HUES48 (cell line): ENCODE measurements at regions not wholly inside any gene's neighbourhood (a gene's known extent, or its start where the extent isn't known, plus 50 kb on each side); places are given as distances from the start of the nearest gene placed in this dataset.

Experiments used
- H3K27ac ChIP-seq: one replicate; pipeline ENCODE4 v1.7.0; 2013; ENCODE audit warnings: low read depth, low read length, inconsistent platforms
- H3K27me3 ChIP-seq: 2 replicates; pipeline ENCODE4 v1.6.1; 2013; ENCODE audit warnings: mild to moderate bottlenecking, low read length; ENCODE audit not compliant: control insufficient read depth, insufficient read depth
- H3K36me3 ChIP-seq: 2 replicates; pipeline ENCODE4 v1.6.1; 2013; ENCODE audit warnings: low read length; ENCODE audit not compliant: control insufficient read depth, insufficient read depth
- H3K4me1 ChIP-seq: 2 replicates; pipeline ENCODE4 v1.6.1; 2013; ENCODE audit warnings: mild to moderate bottlenecking, low read length; ENCODE audit not compliant: control insufficient read depth, insufficient read depth
- H3K4me3 ChIP-seq: 2 replicates; pipeline ENCODE4 v1.5.1; 2013; ENCODE audit warnings: mild to moderate bottlenecking, low read depth, low read length
- H3K9ac ChIP-seq: 2 replicates; pipeline ENCODE4 v1.6.1; 2013; ENCODE audit warnings: mild to moderate bottlenecking, low read depth, low read length, moderate library complexity
- H3K9me3 ChIP-seq: 2 replicates; pipeline ENCODE4 v1.6.1; 2013; ENCODE audit warnings: low read length; ENCODE audit not compliant: control insufficient read depth, insufficient read depth

GRCh38 chrX:20330545-20330944, 63.8 kb upstream of the RPS6KA3 start:
- no peak overlapping the region for H3K9ac ChIP-seq
- H3K4me3 ChIP-seq: no peak overlapping the region
- H3K36me3 ChIP-seq: no peaks in the 10 kb centered on the region
- H3K27me3 ChIP-seq: peaks cover 74% of the 10 kb centered on the region
- H3K27ac ChIP-seq: no peak overlapping the region
- H3K9me3 ChIP-seq: no peaks in the 10 kb centered on the region
- peaks cover 19% of the 10 kb centered on the region for H3K4me1 ChIP-seq

- Histone ChIP-seq H3K4me3 (no peak overlapping the region), H3K9me3 (no peaks in the 10 kb centered on the region), H3K36me3 (no peaks in the 10 kb centered on the region), H3K27ac (no peak overlapping the region), H3K27me3 (peaks cover 70% of the 10 kb centered on the region), H3K9ac (no peak overlapping the region), H3K4me1 (peaks cover 19% of the 10 kb centered on the region)
Observed at GRCh38 chrX:20329435-20329834, 62.7 kb upstream of the RPS6KA3 start.

DNA sequence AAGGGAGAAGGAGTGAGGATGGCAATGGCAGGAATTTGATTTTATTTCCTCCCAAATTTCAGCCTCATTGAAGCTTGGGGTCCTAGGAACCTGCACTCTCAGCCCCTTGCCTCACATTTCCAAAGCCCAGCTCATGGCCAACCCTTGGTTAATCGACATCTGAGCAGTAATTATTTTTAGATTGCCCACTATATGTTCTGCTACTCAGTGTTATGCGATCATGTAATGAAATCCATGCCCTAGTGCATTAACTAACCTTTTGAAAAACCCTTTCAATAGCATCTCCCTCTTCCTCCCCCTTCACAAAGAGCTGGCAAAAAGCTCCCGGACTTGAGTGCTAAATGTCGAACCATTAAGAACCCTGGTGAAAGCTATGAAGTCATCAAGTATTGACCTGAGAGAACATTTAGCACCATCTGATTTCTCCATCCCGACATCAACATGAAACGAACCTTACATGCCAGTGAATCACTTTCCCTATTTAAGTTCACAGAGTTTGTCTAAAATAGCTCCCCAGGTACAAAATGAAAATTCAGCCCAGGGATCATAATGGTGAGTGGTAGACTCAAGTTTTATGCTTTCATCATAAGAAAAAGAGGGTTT, 59.2 kb upstream of the RPS6KA3 start:
- no peak overlapping the region for H3K4me3 ChIP-seq
- H3K36me3 ChIP-seq: no peaks in the 10 kb centered on the region
- H3K9ac ChIP-seq: no peak overlapping the region
- H3K27me3 ChIP-seq: peaks cover 35% of the 10 kb centered on the region
- 0 out of 2 replicates have a peak, but pooled peaks cover 3% of the 10 kb centered on the region for H3K4me1 ChIP-seq
- H3K27ac ChIP-seq: no peak overlapping the region
- H3K9me3 ChIP-seq: no peaks in the 10 kb centered on the region

DNA sequence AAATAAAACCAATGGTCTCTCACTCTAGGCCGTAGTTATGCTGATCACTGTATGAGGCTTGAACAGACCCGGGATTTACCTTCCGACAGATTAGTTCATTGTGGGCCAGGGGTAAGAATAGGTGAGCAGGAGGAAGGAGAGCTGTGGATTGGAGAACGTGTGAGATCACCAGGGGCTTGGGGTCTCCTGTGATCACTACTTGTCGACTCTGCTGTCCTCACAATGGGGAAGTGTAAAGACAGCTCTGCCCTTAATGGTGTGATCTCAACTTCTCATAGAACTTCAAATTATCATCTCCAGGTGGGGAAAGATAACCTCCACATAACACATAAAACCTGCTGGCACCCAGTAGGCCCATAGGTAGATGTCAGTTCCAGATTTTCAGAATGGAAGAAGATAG, 56.2 kb upstream of the RPS6KA3 start:
- H3K9ac ChIP-seq: no peak overlapping the region
- no peaks in the 10 kb centered on the region for H3K36me3 ChIP-seq
- H3K27ac ChIP-seq: no peak overlapping the region
- peaks cover 13% of the 10 kb centered on the region; the same call in 1 of the 2 replicates for H3K27me3 ChIP-seq
- no peak overlapping the region for H3K4me3 ChIP-seq
- H3K9me3 ChIP-seq: no peaks in the 10 kb centered on the region
- no peaks in the 10 kb centered on the region for H3K4me1 ChIP-seq

GRCh38 chrX:20320461-20321159, 53.9 kb upstream of the RPS6KA3 start:
- no peaks in the 10 kb centered on the region for H3K9me3 ChIP-seq
- H3K9ac ChIP-seq: no peak overlapping the region
- H3K27ac ChIP-seq: no peak overlapping the region
- H3K4me1 ChIP-seq: no peaks in the 10 kb centered on the region
- H3K36me3 ChIP-seq: no peaks in the 10 kb centered on the region
- no peak overlapping the region for H3K4me3 ChIP-seq
- H3K27me3 ChIP-seq: peaks cover 4% of the 10 kb centered on the region; the same call in 1 of the 2 replicates

GRCh38 chrX:20319054-20319453, 52.3 kb upstream of the RPS6KA3 start:
- Histone ChIP-seq H3K27ac (no peak overlapping the region), H3K27me3 (no peaks in the 10 kb centered on the region), H3K4me3 (no peak overlapping the region), H3K36me3 (no peaks in the 10 kb centered on the region), H3K9me3 (no peaks in the 10 kb centered on the region), H3K9ac (no peak overlapping the region), H3K4me1 (no peaks in the 10 kb centered on the region)

- Histone ChIP-seq H3K4me3 (no peak overlapping the region), H3K9ac (no peak overlapping the region), H3K27me3 (no peaks in the 10 kb centered on the region), H3K9me3 (no peaks in the 10 kb centered on the region), H3K36me3 (no peaks in the 10 kb centered on the region), H3K27ac (no peak overlapping the region), H3K4me1 (no peaks in the 10 kb centered on the region)
Observed at GRCh38 chrX:20317873-20318272, 51.2 kb upstream of the RPS6KA3 start.
